ENCODE measurements at regions not wholly inside any gene's neighbourhood (a gene's known extent, or its start where the extent isn't known, plus 50 kb on each side); places are given as distances from the start of the nearest gene placed in this dataset.

- H3K4me1 ChIP-seq (ENCODE audit: control insufficient read depth, insufficient read depth, low read length) = peaks cover 4% of the 10 kb centered on the region
- DNase-seq (ENCODE audit: low read depth in 4 of 6, low spot score in 6 of 6) = no peak
- WGBS (ENCODE audit: insufficient coverage) = 97% methylated on average over 21 of the region's 27 CpGs
- no peaks in the 10 kb centered on the region for H3K36me3 ChIP-seq (ENCODE audit: control insufficient read depth, insufficient read depth, low read length)
- H3K9me3 ChIP-seq (ENCODE audit: control insufficient read depth, insufficient read depth, low read length) = no peaks in the 10 kb centered on the region
- no peaks in the 10 kb centered on the region for H3K27me3 ChIP-seq (ENCODE audit: control insufficient read depth, insufficient read depth, low read length)
- no peak overlapping the region for H3K27ac ChIP-seq (ENCODE audit: low read depth, low read length)
- no peak overlapping the region for H3K4me3 ChIP-seq (ENCODE audit: low read depth, low read length)
Measured at GRCh38 chr6:169326067-169326799, 72.6 kb upstream of the THBS2 start.

- DNase-seq (ENCODE audit: low read depth in 4 of 6, low spot score in 6 of 6) = no peak
- Histone ChIP-seq H3K4me3 (ENCODE audit: low read depth, low read length) (no peak overlapping the region), H3K27ac (ENCODE audit: low read depth, low read length) (no peak overlapping the region), H3K27me3 (ENCODE audit: control insufficient read depth, insufficient read depth, low read length) (no peaks in the 10 kb centered on the region), H3K4me1 (ENCODE audit: control insufficient read depth, insufficient read depth, low read length) (peaks cover 4% of the 10 kb centered on the region), H3K36me3 (ENCODE audit: control insufficient read depth, insufficient read depth, low read length) (no peaks in the 10 kb centered on the region), H3K9me3 (ENCODE audit: control insufficient read depth, insufficient read depth, low read length) (no peaks in the 10 kb centered on the region)
- WGBS (ENCODE audit: insufficient coverage) = 93% methylated on average over 9 of the region's 10 CpGs
Measured at GRCh38 chr6:169324656-169325459, 71.2 kb upstream of the THBS2 start.

GRCh38 chr6:169324086-169324485 is 70.4 kb upstream of the THBS2 start:
- Histone ChIP-seq H3K27ac (ENCODE audit: low read depth, low read length) (no peak overlapping the region), H3K4me1 (ENCODE audit: control insufficient read depth, insufficient read depth, low read length) (peaks cover 8% of the 10 kb centered on the region), H3K9me3 (ENCODE audit: control insufficient read depth, insufficient read depth, low read length) (no peaks in the 10 kb centered on the region), H3K36me3 (ENCODE audit: control insufficient read depth, insufficient read depth, low read length) (no peaks in the 10 kb centered on the region), H3K4me3 (ENCODE audit: low read depth, low read length) (no peak overlapping the region), H3K27me3 (ENCODE audit: control insufficient read depth, insufficient read depth, low read length) (no peaks in the 10 kb centered on the region)
- no peak for DNase-seq (ENCODE audit: low read depth in 4 of 6, low spot score in 6 of 6)
- 83% methylated on average over 3 of the region's 4 CpGs for WGBS (ENCODE audit: insufficient coverage)

GRCh38 chr6:169323221-169323620 is 69.6 kb upstream of the THBS2 start:
- H3K9me3 ChIP-seq (ENCODE audit: control insufficient read depth, insufficient read depth, low read length) = no peaks in the 10 kb centered on the region
- H3K27ac ChIP-seq (ENCODE audit: low read depth, low read length) = no peak overlapping the region
- 94% methylated on average over 5 of the region's 5 CpGs for whole genome bisulfite sequencing (ENCODE audit: insufficient coverage)
- H3K4me3 ChIP-seq (ENCODE audit: low read depth, low read length) = no peak overlapping the region
- DNase-seq (ENCODE audit: low read depth in 4 of 6, low spot score in 6 of 6) = no peak
- no peaks in the 10 kb centered on the region for H3K27me3 ChIP-seq (ENCODE audit: control insufficient read depth, insufficient read depth, low read length)
- H3K36me3 ChIP-seq (ENCODE audit: control insufficient read depth, insufficient read depth, low read length) = no peaks in the 10 kb centered on the region
- peaks cover 8% of the 10 kb centered on the region for H3K4me1 ChIP-seq (ENCODE audit: control insufficient read depth, insufficient read depth, low read length)

GRCh38 chr6:169321546-169321945 is 67.9 kb upstream of the THBS2 start:
- no peak overlapping the region for H3K27ac ChIP-seq (ENCODE audit: low read depth, low read length)
- 68% methylated on average over 6 of the region's 7 CpGs for WGBS (ENCODE audit: insufficient coverage)
- H3K4me3 ChIP-seq (ENCODE audit: low read depth, low read length) = no peak overlapping the region
- H3K9me3 ChIP-seq (ENCODE audit: control insufficient read depth, insufficient read depth, low read length) = no peaks in the 10 kb centered on the region
- H3K36me3 ChIP-seq (ENCODE audit: control insufficient read depth, insufficient read depth, low read length) = no peaks in the 10 kb centered on the region
- H3K27me3 ChIP-seq (ENCODE audit: control insufficient read depth, insufficient read depth, low read length) = no peaks in the 10 kb centered on the region
- DNase-seq (ENCODE audit: low read depth in 4 of 6, low spot score in 6 of 6) = no peak
- peaks cover 8% of the 10 kb centered on the region for H3K4me1 ChIP-seq (ENCODE audit: control insufficient read depth, insufficient read depth, low read length)

GRCh38 chr6:169320013-169320412 is 66.4 kb upstream of the THBS2 start:
- no peaks in the 10 kb centered on the region for H3K27me3 ChIP-seq (ENCODE audit: control insufficient read depth, insufficient read depth, low read length)
- no peak overlapping the region for H3K27ac ChIP-seq (ENCODE audit: low read depth, low read length)
- no peak for DNase-seq (ENCODE audit: low read depth in 4 of 6, low spot score in 6 of 6)
- H3K4me1 ChIP-seq (ENCODE audit: control insufficient read depth, insufficient read depth, low read length) = peaks cover 8% of the 10 kb centered on the region
- no CpG with 5 or more reads among the region's 3 CpGs for WGBS (ENCODE audit: insufficient coverage)
- H3K9me3 ChIP-seq (ENCODE audit: control insufficient read depth, insufficient read depth, low read length) = no peaks in the 10 kb centered on the region
- H3K4me3 ChIP-seq (ENCODE audit: low read depth, low read length) = no peak overlapping the region
- H3K36me3 ChIP-seq (ENCODE audit: control insufficient read depth, insufficient read depth, low read length) = no peaks in the 10 kb centered on the region

GRCh38 chr6:169317441-169318202 is 64.0 kb upstream of the THBS2 start:
- Histone ChIP-seq H3K36me3 (ENCODE audit: control insufficient read depth, insufficient read depth, low read length) (no peaks in the 10 kb centered on the region), H3K4me3 (ENCODE audit: low read depth, low read length) (no peak overlapping the region), H3K9me3 (ENCODE audit: control insufficient read depth, insufficient read depth, low read length) (no peaks in the 10 kb centered on the region), H3K27ac (ENCODE audit: low read depth, low read length) (no peak overlapping the region), H3K4me1 (ENCODE audit: control insufficient read depth, insufficient read depth, low read length) (peaks cover 8% of the 10 kb centered on the region), H3K27me3 (ENCODE audit: control insufficient read depth, insufficient read depth, low read length) (no peaks in the 10 kb centered on the region)
- DNase-seq (ENCODE audit: low read depth in 4 of 6, low spot score in 6 of 6) = no peak
- 95% methylated on average over 21 of the region's 26 CpGs for WGBS (ENCODE audit: insufficient coverage)

- no peaks in the 10 kb centered on the region for H3K36me3 ChIP-seq (ENCODE audit: control insufficient read depth, insufficient read depth, low read length)
- H3K4me3 ChIP-seq (ENCODE audit: low read depth, low read length) = no peak overlapping the region
- H3K4me1 ChIP-seq (ENCODE audit: control insufficient read depth, insufficient read depth, low read length) = peaks cover 8% of the 10 kb centered on the region
- no peaks in the 10 kb centered on the region for H3K9me3 ChIP-seq (ENCODE audit: control insufficient read depth, insufficient read depth, low read length)
- 100% methylated on average over 4 of the region's 5 CpGs for WGBS (ENCODE audit: insufficient coverage)
- DNase-seq (ENCODE audit: low read depth in 4 of 6, low spot score in 6 of 6) = no peak
- H3K27me3 ChIP-seq (ENCODE audit: control insufficient read depth, insufficient read depth, low read length) = no peaks in the 10 kb centered on the region
- H3K27ac ChIP-seq (ENCODE audit: low read depth, low read length) = no peak overlapping the region
Measured at GRCh38 chr6:169316651-169317050, 63.0 kb upstream of the THBS2 start.

- H3K27ac ChIP-seq (ENCODE audit: low read depth, low read length) = no peak overlapping the region
- no peak overlapping the region for H3K4me3 ChIP-seq (ENCODE audit: low read depth, low read length)
- WGBS (ENCODE audit: insufficient coverage) = 86% methylated on average over 6 of the region's 12 CpGs
- peaks cover 4% of the 10 kb centered on the region for H3K4me1 ChIP-seq (ENCODE audit: control insufficient read depth, insufficient read depth, low read length)
- DNase-seq (ENCODE audit: low read depth in 4 of 6, low spot score in 6 of 6) = no peak
- no peaks in the 10 kb centered on the region for H3K27me3 ChIP-seq (ENCODE audit: control insufficient read depth, insufficient read depth, low read length)
- H3K9me3 ChIP-seq (ENCODE audit: control insufficient read depth, insufficient read depth, low read length) = no peaks in the 10 kb centered on the region
- no peaks in the 10 kb centered on the region for H3K36me3 ChIP-seq (ENCODE audit: control insufficient read depth, insufficient read depth, low read length)
Measured at GRCh38 chr6:169315830-169316614, 62.4 kb upstream of the THBS2 start.
